HAP-1 (cell line): ENCODE measurements at regions not wholly inside any gene's neighbourhood (a gene's known extent, or its start where the extent isn't known, plus 50 kb on each side); places are given as distances from the start of the nearest gene placed in this dataset.
"Not testable (repeated sequence)": the region's sequence is repeated elsewhere in the genome, so short reads cannot be mapped to it uniquely, and the experiment has no call there.

Source experiments
- DNase-seq, 2 experiments: peaks; one replicate each; pipeline ENCODE4 v3.0.0-alpha.2; 2016 to 2020; ENCODE audit warnings: low spot score in 2 of 2
- H3K27me3 ChIP-seq: fragments of 250-450 bp; sonication (Bioruptor Pico); 2 replicates; pipeline ENCODE4 v1.5.1; 2020; ENCODE audit warnings: low read depth, mild to moderate bottlenecking, moderate library complexity
- H3K36me3 ChIP-seq: fragments of 250-450 bp; sonication (Bioruptor Pico); replicated peaks from 2 replicates; pipeline ENCODE4 v1.5.1; 2020; ENCODE audit warnings: mild to moderate bottlenecking
- H3K4me1 ChIP-seq: fragments of 250-450 bp; sonication (Bioruptor Pico); 2 replicates; pipeline ENCODE4 v1.5.1; 2020; ENCODE audit warnings: mild to moderate bottlenecking
- H3K4me3 ChIP-seq: fragments of 250-450 bp; sonication (Bioruptor Pico); 2 replicates; pipeline ENCODE4 v1.5.1; 2020; ENCODE audit warnings: mild to moderate bottlenecking, moderate library complexity
- H3K9me3 ChIP-seq: fragments of 250-450 bp; sonication (Bioruptor Pico); 2 replicates; pipeline ENCODE4 v1.5.1; 2020; ENCODE audit warnings: mild to moderate bottlenecking, moderate library complexity
- in situ Hi-C: fragments of 300-500 bp; cut with MboI; formaldehyde crosslinking; loops from 3 replicates; pipeline ENCODE4 v1.14.3; 2020; ENCODE audit warnings: low sequenced_read_pairs, inconsistent platforms, mixed read lengths

DNA sequence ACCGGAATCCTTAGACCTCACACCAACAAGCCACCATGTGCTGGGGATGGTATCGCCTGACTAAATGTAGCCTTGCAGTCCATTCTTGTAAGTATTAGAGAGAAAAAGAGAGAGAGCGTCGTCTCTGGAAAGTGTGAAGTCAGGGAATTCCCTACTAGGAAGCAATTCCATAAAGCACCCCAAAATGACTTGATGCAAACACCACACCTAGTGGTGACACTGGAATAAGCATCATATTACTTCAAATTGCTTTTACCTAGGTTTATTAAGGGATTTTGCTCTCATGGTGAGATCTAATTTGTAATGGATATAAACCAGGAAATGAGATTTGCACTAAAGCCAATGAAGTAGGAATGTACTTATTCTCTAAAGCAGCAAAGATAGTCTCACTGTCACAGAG lies 111.4 kb upstream of the METTL9 start:
- H3K4me1 ChIP-seq, in situ Hi-C loops, H3K27me3 ChIP-seq, DNase-seq, H3K4me3 ChIP-seq, H3K9me3 ChIP-seq, H3K36me3 ChIP-seq: not testable (repeated sequence)

DNA sequence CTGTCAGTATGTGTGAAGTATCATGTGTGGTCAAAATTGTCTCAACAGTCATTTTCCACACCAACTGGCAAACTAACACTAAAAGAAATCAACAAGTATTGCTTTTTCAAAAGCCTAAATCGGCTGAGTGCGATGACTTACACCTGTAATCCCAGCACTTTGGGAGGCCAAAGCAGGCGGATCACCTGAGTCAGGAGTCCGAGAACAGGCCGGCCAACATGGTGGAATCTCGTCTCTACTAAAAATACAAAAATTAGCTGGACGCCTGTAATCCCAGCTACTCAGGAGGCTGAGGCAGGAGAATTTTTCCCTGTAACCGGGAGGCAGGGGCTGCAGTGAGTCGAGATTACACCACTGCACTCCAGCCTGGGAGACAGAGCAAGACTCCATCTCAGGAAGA lies 100.3 kb upstream of the METTL9 start:
- DNase-seq, in situ Hi-C loops: not testable (repeated sequence)

DNA sequence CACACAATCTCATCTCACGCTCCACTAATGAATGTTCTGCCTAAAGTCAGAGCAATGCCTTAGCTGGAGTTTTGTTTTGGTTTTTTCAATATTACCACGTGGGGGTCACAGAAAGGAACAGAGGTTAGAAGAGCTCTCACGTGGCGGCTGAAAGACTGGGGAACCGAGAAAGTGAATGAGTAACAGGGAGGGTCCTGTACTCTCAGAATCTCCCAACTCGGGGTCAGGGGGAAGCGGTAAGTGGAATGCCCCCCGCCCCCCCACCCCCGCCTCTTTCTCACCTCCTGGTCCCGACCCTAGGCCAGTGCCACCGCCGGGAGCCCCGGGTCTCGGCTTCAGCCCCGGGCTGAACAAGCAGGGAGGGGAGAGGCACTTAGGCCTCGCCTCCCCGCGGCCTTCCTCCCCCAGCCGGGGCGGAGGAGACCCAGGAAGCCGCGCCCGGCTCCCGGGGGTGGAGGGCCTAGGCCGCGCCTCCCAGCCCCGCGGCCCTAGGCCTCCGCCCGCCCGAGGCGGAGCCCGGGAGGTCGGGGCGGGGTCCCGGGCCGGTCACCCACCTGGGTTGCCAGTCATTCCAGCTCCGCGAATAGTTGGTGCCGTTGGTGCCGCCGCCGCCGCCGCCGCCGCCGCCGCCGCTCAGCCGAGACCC lies 98.0 kb upstream of the METTL9 start:
- H3K27me3 ChIP-seq, H3K9me3 ChIP-seq, H3K4me1 ChIP-seq, in situ Hi-C loops: not testable (repeated sequence)
- H3K36me3 ChIP-seq = peaks cover 11% of the 10 kb centered on the region
- peak in 1 of 2 experiments; percentile 61 for DNase-seq
- H3K4me3 ChIP-seq = peak overlapping the region; percentile 74

More for the DNA sequence above, 100.3 kb upstream of the METTL9 start:
- not testable (repeated sequence) for H3K4me1 ChIP-seq, H3K27me3 ChIP-seq, H3K4me3 ChIP-seq, H3K9me3 ChIP-seq
- peaks cover 10% of the 10 kb centered on the region for H3K36me3 ChIP-seq

DNA sequence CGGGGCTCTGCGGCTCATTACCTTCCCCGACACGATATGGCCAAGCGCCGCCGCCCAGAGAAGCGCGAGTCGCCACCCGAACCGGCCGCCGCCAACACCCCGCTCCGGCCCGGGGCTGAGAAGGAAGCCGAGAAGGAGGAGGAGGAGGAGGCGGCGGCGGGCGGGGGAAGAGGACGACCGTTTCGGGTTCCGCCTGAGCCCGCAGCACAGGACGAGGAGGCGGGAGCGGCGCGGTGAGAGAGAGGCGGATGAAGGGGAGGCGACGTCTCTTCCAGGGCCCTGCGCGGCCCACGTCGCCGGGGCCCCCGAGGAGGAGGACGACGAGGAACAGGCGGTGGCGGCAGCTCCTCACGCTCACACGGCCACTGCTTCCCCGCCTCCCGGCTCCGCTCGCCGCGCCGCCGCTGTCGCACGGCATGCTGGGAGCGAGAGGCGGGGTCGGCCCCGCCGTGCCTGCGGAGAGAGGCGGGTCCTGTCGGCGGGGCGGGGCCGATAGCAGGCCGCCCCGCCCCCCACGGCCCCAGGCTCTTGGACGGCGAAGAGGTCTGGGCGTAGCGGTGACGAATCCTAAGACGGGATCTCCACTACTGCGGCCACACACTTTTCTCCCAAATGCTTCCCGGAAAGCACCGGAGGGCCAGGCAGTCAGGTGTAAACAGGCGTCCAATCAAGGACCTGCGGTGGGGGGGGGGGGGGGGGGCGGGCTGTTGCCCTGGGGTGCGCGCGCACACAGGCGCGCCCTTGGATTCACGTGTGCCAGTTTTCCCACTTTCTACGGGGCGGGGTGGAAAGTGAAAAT lies 97.3 kb upstream of the METTL9 start:
- Histone ChIP-seq H3K9me3 (no peaks in the 10 kb centered on the region), H3K27me3 (no peaks in the 10 kb centered on the region), H3K4me3 (peak overlapping the region; percentile 74), H3K4me1 (peaks cover 2% of the 10 kb centered on the region; the same call in 1 of the 2 replicates), H3K36me3 (peaks cover 14% of the 10 kb centered on the region)
- in situ Hi-C loops = no loop called here
- peak; percentile 92 to 94 for DNase-seq

DNA sequence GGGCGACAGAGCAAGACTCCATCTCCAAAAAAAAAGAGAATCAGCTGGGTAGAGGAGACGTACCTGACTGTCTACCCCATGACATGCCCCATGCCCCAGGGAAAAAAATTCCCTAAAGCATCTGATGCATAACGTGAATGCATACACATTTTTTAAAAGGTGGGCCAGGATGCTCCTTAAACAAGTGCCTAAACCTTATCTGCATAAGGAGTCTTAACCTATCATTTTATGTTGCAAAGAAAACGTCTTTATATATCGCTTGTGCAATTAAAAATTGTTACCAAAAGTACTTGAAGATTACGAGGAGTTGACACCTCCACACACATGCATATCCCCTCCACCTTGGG lies 95.8 kb upstream of the METTL9 start:
- in situ Hi-C loops, H3K27me3 ChIP-seq, H3K4me1 ChIP-seq, H3K4me3 ChIP-seq, H3K9me3 ChIP-seq: not testable (repeated sequence)
- DNase-seq = peak; percentile 2 to 12
- H3K36me3 ChIP-seq = peaks cover 23% of the 10 kb centered on the region

DNA sequence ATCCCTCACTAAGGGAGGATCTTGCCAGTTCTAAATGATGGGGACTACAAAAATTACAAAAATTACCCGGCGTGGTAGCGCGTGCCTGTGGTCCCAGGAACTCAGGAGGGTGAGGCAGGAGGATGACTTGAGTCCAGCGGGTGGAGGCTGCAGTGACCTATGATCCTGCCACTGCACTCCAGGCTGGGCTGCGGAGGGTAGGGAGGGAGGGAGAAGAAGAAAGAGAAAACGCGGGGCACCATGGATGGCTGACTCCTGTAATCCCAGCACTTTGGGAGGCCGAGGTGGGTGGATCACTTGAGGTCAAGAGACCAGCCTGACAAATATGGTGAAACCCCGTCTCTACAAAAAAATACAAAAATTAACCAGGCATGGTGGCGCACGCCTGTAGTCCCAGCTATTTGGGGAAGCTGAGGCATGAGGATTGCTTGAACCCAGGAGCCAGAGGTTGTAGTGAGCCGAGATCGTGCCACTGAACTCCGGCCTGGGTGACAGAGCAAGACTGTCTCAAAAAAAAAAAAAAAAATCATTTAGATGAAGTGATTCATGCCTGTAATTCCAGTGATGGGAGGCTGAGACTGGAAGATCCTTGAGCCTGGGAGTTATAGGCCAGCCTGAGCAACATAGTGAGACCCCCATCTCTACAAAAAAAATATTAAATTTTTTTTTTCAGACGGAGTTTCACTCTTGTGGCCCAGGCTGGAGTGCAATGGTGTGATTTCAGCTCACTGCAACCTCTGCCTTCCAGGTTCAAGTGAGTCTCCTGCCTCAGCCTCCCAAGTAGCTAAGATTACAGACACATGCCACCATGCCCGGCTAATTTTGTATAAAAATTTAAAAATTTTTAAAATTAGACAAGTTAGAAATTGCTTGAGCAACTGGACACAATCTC lies 95.2 kb upstream of the METTL9 start:
- DNase-seq = peak in 1 of 2 experiments; percentile 7
- H3K4me1 ChIP-seq, in situ Hi-C loops, H3K27me3 ChIP-seq, H3K9me3 ChIP-seq, H3K4me3 ChIP-seq: not testable (repeated sequence)
- H3K36me3 ChIP-seq = peaks cover 30% of the 10 kb centered on the region

DNA sequence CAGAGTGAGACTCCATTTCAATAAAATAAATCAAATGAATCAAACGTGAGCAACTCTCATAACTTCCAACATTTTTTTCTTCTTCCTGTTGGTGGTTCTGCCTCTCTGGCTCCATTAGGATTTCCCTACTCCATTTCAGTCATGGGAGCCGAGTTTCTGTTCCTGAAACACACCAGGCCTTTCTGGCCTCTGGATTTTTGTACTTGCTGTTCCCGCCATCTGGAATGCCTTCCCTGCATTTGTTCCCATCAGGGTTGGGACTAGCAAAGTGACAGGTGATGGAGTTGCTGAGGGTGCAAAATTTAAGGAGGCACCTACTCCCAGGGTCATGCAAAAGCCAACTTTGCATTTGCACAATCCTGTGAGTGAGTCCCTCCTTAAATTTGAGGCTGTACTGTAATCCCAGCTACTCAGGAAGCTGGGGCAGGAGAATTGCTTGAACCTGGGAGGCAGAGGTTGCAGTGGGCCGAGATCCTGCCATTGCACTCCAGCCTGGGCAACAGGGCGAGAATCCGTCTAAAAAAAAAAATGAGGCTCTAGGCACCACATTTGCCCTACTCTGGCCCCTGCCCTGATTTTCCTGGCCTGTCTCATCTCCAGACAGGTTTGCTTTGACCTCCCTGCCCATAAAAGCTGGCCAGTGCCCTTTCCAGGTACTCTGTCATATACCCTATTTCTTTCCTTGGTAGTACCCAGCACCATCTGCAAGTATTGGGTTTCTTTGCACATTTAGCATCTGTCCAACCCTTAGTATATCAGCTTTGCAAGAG lies 93.4 kb upstream of the METTL9 start:
- H3K4me3 ChIP-seq, in situ Hi-C loops, H3K27me3 ChIP-seq, H3K4me1 ChIP-seq, H3K9me3 ChIP-seq: not testable (repeated sequence)
- H3K36me3 ChIP-seq = peaks cover 47% of the 10 kb centered on the region
- DNase-seq = peak in 1 of 2 experiments; percentile 4

DNA sequence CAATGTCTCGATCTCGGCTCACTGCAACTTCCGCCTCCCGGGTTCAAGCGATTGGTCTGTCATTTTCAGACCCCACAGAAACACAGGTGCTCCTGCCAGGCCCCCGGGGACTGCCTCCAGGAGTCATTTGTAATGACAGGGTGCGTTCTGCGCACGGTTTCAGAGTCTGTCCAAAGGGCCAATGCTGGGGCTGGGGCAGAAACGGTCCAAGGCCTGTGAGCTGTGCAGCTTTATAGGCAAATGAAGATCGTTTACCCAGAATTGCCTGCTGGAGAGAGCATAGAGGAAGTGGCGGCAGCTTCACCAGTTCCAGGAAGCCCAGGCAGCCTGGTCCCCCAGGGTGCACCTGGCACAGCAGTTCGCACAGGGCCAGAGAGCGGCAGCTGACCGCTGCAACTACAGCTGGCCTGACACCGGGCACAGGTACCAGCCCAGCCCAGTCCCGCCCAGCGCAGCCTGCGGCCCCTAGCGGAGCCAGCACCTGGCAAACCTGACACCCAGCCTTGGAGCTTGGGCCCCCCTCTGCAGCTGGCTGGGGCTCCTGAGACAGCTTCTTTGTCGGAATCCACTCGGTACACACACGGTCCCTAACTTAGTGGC lies 92.4 kb upstream of the METTL9 start:
- H3K9me3 ChIP-seq, H3K27me3 ChIP-seq, H3K4me1 ChIP-seq, H3K4me3 ChIP-seq, in situ Hi-C loops: not testable (repeated sequence)
- peaks cover 48% of the 10 kb centered on the region for H3K36me3 ChIP-seq
- peak in 1 of 2 experiments; percentile 10 for DNase-seq

DNA sequence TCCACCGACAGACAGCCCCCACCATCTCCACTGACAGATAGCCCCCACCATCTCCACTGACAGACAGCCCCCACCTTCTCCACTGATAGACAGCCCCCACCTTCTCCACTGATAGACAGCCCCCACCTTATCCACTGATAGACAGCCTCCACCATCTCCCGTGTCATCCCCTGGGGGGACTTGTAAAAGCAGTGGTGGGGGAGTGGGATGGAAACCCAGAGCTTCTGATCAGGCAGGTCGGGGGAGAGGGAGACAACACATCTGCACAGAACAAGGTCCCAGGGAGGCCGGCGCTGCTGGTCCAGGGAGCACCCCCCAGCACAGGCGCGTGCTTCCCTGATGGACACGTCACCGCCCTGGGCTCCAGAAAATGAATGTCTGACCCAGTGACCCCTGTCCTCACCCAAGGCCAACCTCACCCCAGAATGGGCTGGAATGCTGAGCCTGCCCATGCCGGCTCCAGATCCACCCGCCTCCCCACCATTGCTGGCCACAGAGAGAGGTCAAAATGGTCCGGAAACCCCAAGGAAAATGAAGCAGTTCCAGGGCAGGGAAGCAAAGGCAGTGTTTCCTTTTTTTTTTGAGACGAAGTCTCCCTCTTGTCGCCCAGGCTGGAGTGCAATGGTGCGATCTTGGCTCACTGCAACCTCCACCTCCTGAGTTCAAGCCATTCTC lies 91.6 kb upstream of the METTL9 start:
- H3K4me3 ChIP-seq, H3K4me1 ChIP-seq, H3K9me3 ChIP-seq, in situ Hi-C loops, H3K27me3 ChIP-seq: not testable (repeated sequence)
- peaks cover 56% of the 10 kb centered on the region for H3K36me3 ChIP-seq
- DNase-seq = peak in 1 of 2 experiments; percentile 5

DNA sequence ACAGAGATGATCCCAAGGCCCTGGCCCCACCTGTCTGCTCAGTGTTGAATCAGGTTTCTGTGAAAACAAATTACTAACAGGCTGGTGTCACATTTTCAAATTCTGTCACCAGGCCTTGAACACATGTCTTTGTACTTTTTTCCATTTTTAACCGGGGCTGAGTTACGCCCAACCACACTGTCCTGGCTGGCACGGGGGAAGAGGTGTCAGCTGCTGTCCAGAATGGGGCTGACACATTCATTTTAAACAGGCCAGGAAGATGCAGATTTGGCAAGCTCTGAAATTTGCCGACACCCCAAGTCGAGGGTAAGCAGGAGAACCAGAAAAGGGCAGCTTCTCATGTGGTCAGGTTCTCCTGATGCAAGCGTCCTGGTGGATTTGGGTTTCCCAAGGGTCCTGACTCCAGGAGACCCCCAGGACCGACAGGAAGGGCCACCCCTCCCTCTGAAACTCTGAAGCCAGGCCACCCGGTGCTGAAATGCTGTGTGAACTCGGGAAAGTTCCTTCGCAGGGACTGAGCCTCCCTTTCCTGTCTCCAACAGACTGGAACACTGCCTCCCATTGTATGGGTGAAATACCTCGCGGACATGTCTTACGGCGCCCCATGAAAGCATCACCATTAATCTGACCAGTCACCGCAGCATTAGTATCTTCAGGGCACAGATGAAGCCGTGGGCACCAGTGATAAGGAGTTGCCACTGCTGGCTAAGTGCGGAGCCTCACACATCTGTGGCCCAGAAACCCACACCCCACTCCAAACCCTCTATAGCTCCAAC lies 90.5 kb upstream of the METTL9 start:
- H3K9me3 ChIP-seq, H3K27me3 ChIP-seq, H3K4me1 ChIP-seq, in situ Hi-C loops, DNase-seq, H3K4me3 ChIP-seq: not testable (repeated sequence)
- peaks cover 52% of the 10 kb centered on the region for H3K36me3 ChIP-seq

DNA sequence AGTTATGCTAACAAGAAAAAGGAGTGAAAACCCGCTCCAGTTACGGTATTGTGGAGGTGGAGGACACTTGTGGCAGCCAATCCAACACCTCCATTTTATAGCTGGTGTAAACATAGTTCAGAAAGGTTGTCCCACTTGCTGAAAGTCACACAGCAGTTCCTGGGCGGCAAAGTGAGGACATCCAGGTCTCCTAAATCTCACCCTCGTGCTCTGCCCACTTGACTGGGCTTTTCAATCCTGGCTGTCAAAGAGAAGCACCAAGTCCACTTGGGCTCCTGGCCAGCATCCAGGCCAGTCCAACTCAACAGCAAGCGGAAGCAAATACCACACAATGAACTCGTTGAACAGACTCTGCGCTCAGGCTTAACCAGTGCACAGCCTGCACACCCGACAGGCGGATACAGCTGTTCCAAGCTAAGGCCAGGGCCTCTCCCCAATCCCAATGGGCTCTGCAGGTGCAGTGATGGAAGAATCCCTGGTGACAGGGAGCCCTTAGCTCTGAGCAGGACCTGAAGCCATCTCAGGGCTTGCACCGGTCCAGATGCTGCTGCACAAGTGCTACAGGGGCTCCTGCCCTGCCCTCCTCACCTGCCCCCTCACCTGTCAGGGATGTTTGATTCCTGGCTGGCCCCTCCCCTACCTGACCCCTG lies 89.8 kb upstream of the METTL9 start:
- H3K27me3 ChIP-seq, H3K4me1 ChIP-seq, DNase-seq, H3K9me3 ChIP-seq, H3K4me3 ChIP-seq, in situ Hi-C loops: not testable (repeated sequence)
- H3K36me3 ChIP-seq = peaks cover 57% of the 10 kb centered on the region

DNA sequence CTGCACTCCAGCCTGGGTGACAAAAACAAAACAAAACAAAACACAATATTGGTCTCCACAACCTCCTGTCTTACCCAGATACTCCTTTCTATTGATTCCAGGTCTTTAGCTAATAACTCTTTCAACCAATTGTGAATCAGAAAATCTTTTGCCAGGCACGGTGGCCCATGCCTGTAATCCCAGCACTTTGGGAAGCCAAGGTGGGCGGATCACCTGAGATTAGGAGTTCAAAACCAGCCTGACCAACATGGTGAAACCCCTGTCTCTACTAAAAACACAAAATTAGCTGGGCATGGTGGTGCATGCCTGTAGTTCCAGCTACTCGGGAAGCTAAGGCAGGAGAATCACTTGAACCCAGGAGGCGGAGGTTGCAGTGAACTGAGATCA lies 88.5 kb upstream of the METTL9 start:
- DNase-seq, H3K4me3 ChIP-seq, H3K9me3 ChIP-seq, H3K4me1 ChIP-seq, in situ Hi-C loops, H3K27me3 ChIP-seq: not testable (repeated sequence)
- H3K36me3 ChIP-seq = peaks cover 66% of the 10 kb centered on the region
